Jurkat, Clone E6-1 (cell line): ENCODE measurements at regions not wholly inside any gene's neighbourhood (a gene's known extent, or its start where the extent isn't known, plus 50 kb on each side); places are given as distances from the start of the nearest gene placed in this dataset.

Source experiments
- DNase-seq: peaks from one replicate; pipeline ENCODE4 v3.0.0-alpha.2; 2011; ENCODE audit warnings: low read depth, low spot score
- H3K4me3 ChIP-seq: 2 replicates; pipeline ENCODE4 v1.5.1; 2011; ENCODE audit warnings: mild to moderate bottlenecking, low read length, control low read depth, moderate library complexity

DNA sequence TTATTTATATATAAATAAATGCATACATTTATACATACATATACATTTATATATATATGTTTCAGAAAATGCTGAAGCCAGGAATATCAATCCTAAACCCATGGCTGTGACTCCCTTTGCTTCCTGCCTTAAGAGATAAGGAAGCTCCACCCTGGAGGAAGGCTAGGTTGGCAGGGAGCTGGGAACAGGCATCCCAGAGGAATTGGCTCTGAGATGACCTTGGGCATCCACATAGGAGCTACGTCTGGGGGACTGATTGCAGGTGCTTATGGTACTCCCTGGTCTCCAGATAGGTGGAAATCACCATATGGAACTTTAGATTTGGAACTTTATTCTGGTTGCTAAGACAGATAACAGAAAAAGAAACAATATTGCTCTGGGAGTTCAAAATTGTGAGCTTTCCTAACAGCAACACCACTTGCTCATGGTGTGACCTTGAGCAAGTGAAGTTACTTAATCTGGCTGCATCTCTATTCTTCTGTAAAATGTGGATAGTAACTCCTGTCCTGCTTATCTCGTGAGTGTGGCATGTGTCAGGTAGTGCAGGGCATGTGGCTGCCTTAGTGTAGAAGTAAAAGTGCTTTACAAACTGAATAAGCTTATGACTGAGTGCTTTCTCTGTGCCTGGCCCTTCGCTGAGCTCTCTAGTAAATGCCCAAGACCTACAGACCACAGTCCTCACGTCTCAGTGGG, 341.0 kb downstream of the MEIS1 start:
- no peak for DNase-seq
- H3K4me3 ChIP-seq = no peak overlapping the region

DNA sequence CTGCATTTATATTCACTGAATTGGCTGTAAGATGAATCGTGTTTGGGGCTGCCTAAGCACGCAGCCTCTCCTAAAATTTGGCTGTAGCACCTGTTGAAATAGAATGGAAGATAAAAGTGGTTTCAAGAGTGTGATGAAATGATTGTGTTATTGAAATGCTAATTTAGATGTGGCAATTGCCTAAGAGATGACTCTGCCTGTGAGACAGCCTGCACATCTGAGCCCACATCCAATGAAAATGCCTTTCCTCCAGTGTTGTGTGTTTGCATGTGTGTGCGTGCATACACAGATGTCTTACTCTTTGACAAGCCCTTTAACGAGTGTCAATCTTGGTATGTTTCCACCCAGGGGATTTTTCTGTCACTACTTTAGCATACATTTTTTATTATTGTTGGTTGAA, 346.9 kb downstream of the MEIS1 start:
- DNase-seq = no peak
- H3K4me3 ChIP-seq = no peak overlapping the region

DNA sequence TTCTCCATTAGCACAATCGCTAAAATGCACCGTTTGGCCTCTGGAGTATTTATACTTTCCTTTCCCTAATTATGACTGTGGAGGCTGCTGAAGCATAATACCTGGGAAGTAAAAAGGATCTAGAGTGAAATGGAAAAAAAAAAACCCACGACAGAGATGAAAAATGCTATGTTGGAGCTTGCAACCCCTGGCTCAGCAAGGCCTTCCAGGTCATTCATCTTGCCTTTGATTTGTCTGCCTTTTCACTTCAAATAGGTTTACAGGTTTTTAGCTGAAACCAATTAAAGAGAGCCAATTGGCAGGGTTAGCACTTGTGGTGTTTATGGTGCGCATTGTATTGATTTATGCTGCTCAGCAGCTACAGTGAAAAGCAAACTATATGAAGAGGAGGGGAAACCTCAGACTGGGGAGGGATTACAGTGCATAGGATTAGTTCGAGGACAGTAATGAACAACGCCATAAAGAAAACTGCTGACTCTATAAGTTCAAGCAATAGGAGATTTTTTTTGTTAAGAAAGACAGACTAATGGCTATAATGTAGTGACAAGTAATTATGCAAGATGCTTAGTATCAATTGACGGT, 347.9 kb downstream of the MEIS1 start:
- no peak overlapping the region for H3K4me3 ChIP-seq
- DNase-seq = no peak

DNA sequence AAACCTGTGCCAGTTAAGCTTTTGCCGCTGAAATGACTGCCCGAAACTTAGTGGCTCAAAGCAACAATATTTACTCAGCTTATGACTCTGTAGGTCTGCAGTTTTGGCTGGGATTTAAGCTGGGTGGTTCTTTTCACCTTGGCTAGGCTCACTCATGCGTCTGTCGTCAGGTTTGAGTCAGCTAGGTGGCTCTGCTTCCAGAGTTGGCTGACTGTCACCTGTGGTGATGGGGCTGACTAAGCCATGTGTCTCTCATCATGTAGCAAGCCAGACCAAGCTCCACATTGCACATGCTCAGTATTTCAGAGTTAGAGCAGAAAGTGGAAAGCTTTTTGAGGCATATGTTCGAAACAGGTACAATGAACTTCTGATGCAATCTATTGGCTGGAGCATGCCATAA, 354.8 kb downstream of the MEIS1 start:
- DNase-seq = no peak
- no peak overlapping the region for H3K4me3 ChIP-seq

DNA sequence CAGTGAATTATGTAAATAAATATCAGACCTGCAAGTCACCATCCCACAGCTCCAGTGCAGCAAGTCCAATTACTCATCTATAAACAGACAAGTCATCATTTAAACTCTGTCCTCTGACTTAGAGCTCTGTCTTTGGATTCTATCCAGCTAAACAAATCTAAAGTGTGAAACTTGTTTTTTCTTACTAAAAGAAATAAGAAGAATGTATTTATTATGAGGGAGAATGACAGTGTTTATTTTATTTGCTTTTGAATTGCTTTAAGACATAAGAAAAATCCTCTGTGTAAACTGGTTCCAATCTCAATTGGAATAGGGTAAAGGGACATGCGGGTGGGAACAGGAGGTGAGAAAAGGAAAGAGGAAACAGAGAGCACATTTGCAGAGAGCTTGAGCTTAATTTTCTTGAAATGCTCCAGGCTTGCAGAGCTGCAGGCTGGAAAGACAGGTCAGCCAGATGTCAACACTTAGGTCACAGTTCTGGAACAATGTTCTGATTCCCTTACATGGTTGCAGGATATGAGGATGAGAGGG, 355.8 kb downstream of the MEIS1 start:
- no peak overlapping the region for H3K4me3 ChIP-seq
- DNase-seq = no peak

DNA sequence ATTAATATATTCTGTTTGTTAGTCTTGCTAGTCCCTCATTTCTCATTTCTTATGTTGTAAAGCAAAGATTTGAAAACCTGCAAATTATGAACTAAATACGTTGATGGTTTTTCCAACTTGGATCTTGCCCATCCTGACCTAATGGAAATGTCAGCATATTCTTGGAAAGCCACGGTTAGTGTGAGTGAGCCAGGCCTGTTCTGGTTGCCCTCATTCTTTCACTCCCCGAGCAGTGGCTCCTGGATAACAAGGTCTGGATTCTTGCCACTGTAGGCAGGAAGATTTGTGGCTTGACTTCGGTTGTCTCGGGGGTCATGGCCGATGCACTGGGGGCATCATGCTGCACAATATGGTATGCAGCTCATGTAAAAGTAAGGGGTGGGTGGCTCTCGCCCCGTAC, 359.1 kb downstream of the MEIS1 start:
- no peak overlapping the region for H3K4me3 ChIP-seq
- no peak for DNase-seq

DNA sequence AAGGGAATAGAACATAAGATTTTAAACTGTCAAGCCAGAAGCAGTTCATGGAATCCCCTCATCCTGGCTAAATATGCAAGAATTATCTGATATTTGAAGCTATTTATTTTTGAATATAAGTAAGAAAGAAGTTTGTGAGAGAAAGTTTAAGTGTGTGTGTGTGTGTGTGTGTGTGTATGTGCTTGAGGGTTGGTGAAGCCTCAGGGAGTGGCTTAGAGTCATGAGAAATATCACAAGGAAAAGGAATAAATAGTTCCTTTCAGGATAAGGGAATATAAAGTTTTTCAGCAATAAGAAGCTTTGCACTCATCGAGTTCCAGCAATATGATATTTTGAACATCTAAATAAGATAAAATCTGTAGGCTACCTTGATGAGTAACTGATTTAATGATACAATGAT, 359.6 kb downstream of the MEIS1 start:
- no peak overlapping the region for H3K4me3 ChIP-seq
- no peak for DNase-seq

DNA sequence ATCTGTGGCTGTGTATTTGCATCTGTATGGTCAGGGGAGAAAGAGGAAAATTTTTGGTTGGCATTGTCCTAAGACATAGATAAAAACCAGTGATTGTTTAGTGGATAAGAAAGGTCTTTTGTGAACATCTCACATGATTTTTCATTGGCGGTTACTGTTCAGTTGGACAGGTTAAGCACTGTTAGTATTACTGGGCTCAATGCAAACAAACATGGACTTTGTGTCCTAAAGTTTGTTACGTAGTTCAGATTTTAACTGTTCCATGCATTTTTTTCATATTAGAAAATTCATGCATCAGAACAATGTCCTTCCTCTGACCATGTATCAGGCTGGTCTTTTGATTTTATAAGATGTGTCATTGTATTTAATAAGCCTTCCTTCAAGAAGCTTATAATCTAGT, 368.0 kb downstream of the MEIS1 start:
- no peak for DNase-seq
- H3K4me3 ChIP-seq = no peak overlapping the region

DNA sequence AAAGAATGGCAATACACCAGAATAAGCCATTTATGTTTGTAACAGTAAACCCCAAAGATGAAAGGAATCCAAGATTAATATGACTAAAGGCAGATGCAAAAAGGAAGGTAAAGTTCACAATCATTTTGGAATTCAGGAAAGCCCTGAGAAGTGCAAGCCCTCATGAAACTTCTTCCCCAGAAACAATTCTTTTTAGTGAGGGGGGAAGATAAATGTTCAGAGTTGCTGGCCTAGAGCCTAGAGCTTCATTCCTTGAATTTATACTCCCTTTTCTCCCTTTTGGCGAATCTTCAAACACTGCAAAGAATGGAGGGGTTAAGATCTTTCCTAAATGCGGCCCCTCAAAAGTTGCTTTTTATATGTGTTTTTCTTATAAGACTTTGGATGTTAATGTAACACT, 368.8 kb downstream of the MEIS1 start:
- no peak for DNase-seq
- no peak overlapping the region for H3K4me3 ChIP-seq

DNA sequence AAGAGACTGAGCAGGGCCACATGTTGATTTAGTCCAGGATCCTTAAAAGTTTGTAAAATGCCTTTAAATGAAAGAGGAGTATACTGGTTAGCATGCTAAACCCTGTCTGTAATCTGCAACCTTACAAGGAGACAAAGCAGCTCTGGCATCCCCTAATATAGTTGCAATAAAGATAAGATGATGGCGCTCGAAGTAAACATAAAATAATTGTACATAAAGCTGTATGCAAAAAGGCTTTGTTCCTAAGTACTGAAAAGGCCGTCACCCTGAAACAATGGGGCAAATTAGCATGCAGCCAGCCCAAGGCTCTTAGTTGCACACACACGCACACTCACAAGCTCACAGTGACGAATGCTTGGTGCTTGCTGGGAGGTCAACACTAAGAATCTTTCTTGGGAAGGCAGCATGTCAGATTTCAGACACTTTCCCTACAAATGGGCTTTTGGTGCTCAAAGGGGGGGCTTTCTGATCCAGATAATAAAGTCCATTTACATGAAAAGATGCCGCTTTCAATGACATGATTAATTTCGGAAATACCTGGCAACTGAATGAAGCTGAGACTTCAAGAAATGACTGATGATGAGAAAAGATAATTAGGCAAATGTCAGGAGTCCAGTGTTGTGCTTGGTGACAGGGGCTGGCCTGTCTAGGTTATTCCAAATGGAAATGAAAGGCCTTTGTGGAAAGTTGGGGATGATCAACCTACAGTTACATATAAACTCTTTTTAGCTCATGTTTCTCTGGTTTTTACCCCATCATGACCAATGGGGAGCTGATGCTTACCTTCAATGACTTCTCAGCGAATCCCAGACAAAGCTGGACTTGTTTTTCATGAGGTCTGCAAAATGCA, 370.3 kb downstream of the MEIS1 start:
- H3K4me3 ChIP-seq = no peak overlapping the region
- DNase-seq = no peak

DNA sequence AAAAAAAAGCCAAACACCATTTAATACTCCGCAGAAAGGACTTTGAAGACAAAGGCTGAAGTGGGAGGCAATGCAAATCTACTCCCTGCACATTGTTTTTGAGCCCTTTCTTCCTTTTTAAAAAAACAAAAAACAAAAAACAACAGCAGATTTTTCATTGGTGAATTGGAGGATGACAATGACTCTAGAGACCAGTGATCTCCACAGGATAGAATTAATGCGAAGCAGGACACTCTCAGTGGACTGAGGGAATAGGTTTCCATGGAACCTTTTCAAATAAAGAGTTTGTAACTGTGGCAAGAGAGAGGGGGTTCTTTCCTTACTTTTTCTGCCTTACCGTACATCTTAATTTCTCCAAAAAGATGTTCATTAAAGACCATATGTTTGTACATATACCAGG, 371.0 kb downstream of the MEIS1 start:
- DNase-seq = no peak
- no peak overlapping the region for H3K4me3 ChIP-seq

DNA sequence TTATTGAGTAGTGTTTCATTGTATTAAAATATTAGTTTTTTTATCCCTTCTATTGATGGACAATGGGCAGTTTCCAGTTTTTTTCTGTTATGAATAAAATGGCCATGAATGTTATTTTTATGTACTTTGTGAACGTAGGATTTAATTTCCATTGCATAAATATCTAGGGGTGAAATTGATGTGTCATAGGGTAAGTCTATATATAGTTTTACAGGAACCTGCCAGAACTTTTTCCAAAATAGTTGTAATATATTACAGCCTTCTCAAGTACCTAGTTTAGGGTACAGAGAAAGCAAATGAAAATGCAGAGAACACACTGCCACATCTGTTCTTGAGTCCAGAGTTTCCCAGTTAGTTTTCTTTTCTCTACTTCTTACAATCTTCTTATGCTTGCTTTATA, 378.6 kb downstream of the MEIS1 start:
- no peak for DNase-seq
- H3K4me3 ChIP-seq = no peak overlapping the region

DNA sequence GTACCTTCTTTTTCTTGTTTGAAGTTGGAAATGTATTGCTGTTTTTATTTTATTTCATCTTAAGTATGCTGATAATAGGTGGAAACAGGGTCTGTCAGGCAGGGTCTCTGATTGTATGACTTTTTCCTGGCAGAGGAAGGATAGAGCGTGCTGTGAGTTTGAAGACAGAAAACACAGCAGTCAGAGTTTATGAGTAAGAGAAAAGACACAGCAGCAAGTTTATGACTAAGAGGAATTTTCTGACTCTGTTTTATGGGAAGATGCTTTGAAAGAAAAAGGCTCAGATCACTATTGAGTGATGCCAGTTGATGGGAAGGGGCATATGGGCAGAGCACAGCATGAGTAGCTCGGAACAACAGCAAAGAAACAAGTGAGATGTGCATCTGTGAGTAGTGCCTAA, 379.1 kb downstream of the MEIS1 start:
- no peak for DNase-seq
- no peak overlapping the region for H3K4me3 ChIP-seq

DNA sequence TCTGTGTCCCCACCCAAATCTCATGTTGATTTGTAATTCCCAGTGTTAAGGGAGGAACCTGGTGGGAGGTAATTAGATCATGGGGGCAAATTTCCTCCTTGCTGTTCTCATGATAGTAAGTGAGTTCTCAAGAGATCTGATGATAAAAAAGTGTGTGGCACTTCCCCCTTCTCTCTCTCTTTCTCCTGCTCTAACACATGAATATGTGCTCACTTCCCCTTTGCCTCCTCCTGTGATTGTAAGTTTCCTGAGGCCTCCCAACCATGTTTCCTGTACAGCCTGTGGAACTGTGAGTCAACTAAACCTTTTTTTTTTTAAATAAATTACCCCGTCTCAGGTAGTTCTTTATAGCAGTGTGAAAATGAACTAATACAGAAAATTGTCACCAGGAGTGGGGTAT, 380.0 kb downstream of the MEIS1 start:
- no peak for DNase-seq
- no peak overlapping the region for H3K4me3 ChIP-seq

DNA sequence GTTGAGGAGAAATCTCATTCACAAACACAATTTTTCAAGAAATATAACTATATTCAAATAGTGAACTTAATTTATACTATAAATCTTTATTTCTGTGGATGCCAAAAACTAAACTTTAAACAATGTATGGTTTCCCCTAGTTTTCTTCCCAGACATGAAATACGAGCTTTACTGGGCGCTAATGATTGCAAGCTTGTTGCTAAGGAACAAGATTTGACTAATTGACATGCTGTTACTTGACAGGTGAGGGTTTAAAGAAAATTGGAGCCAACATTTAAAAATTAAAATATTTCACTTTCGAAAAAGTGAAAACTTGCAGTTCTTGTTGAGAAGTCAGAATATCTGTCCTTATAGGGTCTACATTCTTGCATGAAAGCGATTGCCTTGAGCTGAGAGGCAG, 381.0 kb downstream of the MEIS1 start:
- DNase-seq = no peak
- no peak overlapping the region for H3K4me3 ChIP-seq

DNA sequence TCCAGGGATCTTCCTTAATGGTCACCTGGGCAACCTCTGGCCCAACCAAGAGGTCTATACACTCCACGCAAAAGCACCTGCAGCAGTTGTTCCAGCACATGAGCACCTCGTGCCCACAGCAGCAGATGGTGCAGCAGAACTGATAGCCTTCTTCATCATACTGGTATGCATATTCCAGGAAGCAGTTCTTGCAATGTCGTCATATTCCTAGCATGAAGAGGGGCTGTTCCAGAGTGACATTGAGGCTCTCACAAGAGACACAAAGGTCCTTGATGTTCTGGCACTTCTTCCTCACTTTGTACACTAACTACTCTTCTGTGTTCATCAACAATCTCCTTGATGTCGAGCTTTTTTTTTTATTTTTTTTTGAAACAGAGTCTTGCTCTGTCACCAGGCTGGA, 386.2 kb downstream of the MEIS1 start:
- no peak for DNase-seq
- H3K4me3 ChIP-seq = no peak overlapping the region

DNA sequence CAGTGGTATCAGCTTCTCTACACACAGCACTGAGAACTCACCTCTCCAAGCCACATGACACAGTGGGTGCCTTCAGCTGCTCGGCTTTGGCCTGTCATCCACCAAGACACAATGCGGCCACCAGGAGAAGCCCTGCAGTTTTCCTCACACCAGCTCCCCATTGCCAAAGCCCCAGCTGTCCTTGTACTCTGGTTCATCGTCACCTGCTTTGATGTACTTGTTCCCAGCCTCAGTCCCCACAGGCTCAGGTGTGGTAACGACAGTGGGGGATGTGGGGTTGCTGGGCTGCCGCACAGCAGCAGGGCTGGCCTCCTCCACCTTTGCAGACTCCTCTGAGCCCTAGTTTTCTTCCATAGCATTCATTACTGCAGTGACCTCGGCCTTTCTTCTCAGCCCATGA, 387.3 kb downstream of the MEIS1 start:
- DNase-seq = no peak
- H3K4me3 ChIP-seq = no peak overlapping the region

DNA sequence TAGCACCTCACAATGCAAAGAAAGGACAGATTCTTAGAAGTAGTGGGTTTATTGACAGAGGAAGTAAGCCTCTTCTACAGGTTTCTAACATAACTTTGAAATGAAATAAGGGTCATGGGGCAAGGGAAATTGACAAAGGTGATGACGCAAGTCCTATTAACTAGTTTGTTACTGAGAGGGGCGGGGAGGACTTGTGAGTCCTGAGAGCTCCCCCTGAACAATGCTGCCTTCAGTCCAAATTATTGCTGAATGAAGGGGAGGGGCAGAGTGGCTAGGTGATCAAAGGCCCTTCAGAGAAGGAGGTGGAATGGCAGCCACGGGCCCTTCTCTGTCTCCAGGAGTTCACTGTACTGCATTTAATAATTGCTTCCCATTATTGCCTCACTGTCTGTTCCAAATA, 390.0 kb downstream of the MEIS1 start:
- H3K4me3 ChIP-seq = no peak overlapping the region
- DNase-seq = no peak

DNA sequence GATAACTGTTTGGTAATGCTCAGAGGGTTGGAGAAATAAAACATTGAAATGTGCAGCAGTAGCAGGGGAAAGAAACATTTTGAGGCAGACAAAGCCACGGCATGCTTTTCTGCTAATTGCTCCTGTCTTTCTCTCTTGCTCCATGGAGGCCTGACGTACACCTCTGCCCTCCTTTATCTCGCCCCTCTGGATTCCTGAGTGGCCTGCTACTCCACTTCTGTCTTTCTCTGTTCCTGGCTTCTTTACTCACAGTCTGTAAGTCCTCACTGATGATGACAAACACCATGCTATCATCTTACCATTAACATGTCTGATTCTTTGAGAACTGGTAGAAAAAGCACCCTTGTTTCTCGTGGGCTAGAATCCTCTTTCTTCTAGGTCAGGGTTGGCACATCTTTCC, 392.9 kb downstream of the MEIS1 start:
- no peak for DNase-seq
- no peak overlapping the region for H3K4me3 ChIP-seq

DNA sequence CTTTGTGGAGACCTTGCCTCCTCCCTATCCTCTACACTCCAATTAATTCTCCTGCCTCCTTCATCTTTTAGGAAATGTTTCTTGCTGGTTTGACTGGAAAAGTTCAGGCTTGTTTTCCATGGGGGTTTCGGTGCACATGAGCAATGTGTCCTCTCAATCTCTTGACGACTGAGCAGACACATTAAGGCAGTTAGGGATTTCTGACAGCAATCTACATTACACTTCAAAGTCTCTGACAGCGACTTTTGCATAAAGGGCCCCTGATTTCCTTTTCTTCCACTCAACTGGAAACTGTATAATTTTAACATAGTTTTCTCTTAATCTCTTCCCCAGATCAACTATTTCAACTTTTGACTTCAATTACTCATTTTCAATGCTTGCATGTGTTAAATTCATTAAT, 394.0 kb downstream of the MEIS1 start:
- no peak overlapping the region for H3K4me3 ChIP-seq
- no peak for DNase-seq
